ENCODE measurements at regions not wholly inside any gene's neighbourhood (a gene's known extent, or its start where the extent isn't known, plus 50 kb on each side); places are given as distances from the start of the nearest gene placed in this dataset.

DNA sequence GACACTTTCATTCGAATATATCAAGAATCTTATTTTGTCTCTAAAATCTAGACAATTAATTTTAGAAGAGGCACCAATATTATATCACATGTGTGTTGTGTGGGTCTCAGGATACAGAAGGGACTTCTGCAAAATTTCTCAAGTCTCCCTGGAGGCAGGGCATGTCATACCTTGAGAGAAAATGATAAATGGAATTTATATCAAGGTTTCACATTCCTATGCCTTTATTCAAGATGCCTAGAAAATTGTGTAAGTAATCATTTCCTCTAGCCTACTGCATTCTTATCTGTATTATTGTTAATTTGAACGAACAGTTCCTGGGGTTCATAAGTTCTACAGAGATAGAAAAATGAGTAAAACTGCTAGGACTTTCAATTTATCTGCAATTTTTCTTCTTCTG lies 1247.9 kb downstream of the GRIK2 start:
- TF ChIP-seq SUZ12 (IDR thresholded peaks at IDR 0.05) (no peak), ELF4 (IDR thresholded peaks at IDR 0.05) (no peak), NFRKB (IDR thresholded peaks at IDR 0.05) (no peak), BHLHE40 (IDR thresholded peaks at IDR 0.05; ENCODE audit: borderline replicate concordance) (no peak), FOXA1 (IDR thresholded peaks at IDR 0.05) (no peak), FOXK2 (IDR thresholded peaks at IDR 0.05) (no peak), L3MBTL2 (conservative IDR thresholded peaks at IDR 0.05) (no peak), ZNF384 (IDR thresholded peaks at IDR 0.05) (no peak), HDGF (IDR thresholded peaks at IDR 0.05; ENCODE audit: borderline replicate concordance) (no peak), TARDBP (IDR thresholded peaks at IDR 0.05) (no peak), SP1 (IDR thresholded peaks at IDR 0.05) (no peak), FOXM1 (IDR thresholded peaks at IDR 0.05; ENCODE audit: borderline replicate concordance) (no peak)
- TF ChIP-seq, protein P1, sequence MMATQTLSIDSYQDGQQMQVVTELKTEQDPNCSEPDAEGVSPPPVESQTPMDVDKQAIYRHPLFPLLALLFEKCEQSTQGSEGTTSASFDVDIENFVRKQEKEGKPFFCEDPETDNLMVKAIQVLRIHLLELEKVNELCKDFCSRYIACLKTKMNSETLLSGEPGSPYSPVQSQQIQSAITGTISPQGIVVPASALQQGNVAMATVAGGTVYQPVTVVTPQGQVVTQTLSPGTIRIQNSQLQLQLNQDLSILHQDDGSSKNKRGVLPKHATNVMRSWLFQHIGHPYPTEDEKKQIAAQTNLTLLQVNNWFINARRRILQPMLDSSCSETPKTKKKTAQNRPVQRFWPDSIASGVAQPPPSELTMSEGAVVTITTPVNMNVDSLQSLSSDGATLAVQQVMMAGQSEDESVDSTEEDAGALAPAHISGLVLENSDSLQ (IDR thresholded peaks at IDR 0.05): no peak
